Ovary (tissue), 3 donors: ENCODE measurements at regions not wholly inside any gene's neighbourhood (a gene's known extent, or its start where the extent isn't known, plus 50 kb on each side); places are given as distances from the start of the nearest gene placed in this dataset.

Experiments used
- EP300 ChIP-seq: sonication (generic); formaldehyde crosslinking; IDR thresholded peaks from one replicate; pipeline ENCODE4 v1.6.1; 2017; ENCODE audit warnings: antibody characterized with exemption
- POLR2A ChIP-seq: fragments of 450-650 bp; IDR thresholded peaks from one replicate; pipeline ENCODE4 v1.6.1; 2017; ENCODE audit warnings: antibody characterized with exemption, mild to moderate bottlenecking, moderate library complexity
- TF ChIP-seq, protein P1 (sequence below), 3 donors: fragments of 450-650 bp in 2 of 3; fragments of 200-600 bp in 1 of 3; IDR thresholded peaks; one replicate each; pipeline versions ENCODE4 v1.5.1 to v1.8.0; 2016 to 2022; ENCODE audit warnings: antibody characterized with exemption in 3 of 3, mild to moderate bottlenecking in 1 of 3
- donor health status: DM: no; HTN: no; CAD: no.

DNA sequence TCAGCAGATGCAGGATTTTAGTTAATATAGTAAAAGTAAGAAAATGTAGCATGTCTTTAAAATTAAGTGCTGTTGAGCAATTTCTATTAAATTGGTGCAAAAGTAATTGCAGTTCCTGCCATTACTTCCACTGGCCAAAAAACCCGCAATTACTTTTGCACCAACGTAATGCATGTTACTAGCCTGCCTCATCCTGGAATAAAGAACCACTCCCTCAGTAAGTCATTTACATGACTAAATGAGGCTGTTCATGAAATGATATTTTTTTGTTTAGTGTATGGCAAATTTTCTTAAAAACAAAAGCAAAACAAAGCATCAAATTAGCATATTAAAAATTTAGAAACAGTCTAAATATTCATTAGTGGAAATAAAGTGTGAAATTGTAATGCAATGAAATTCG lies 180.4 kb downstream of the DIPK2A start:
- no peak for TF ChIP-seq POLR2A
- TF ChIP-seq, protein P1, sequence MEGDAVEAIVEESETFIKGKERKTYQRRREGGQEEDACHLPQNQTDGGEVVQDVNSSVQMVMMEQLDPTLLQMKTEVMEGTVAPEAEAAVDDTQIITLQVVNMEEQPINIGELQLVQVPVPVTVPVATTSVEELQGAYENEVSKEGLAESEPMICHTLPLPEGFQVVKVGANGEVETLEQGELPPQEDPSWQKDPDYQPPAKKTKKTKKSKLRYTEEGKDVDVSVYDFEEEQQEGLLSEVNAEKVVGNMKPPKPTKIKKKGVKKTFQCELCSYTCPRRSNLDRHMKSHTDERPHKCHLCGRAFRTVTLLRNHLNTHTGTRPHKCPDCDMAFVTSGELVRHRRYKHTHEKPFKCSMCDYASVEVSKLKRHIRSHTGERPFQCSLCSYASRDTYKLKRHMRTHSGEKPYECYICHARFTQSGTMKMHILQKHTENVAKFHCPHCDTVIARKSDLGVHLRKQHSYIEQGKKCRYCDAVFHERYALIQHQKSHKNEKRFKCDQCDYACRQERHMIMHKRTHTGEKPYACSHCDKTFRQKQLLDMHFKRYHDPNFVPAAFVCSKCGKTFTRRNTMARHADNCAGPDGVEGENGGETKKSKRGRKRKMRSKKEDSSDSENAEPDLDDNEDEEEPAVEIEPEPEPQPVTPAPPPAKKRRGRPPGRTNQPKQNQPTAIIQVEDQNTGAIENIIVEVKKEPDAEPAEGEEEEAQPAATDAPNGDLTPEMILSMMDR (IDR thresholded peaks at IDR 0.05), result no peak
- TF ChIP-seq EP300, result no peak
